BE2C (cell line): ENCODE measurements at regions not wholly inside any gene's neighbourhood (a gene's known extent, or its start where the extent isn't known, plus 50 kb on each side); places are given as distances from the start of the nearest gene placed in this dataset.

ENCODE experiments used
- DNase-seq: peaks from one replicate; pipeline ENCODE4 v3.0.0-alpha.2; 2020
- H3K27me3 ChIP-seq: fragments of 250-450 bp; sonication (Bioruptor Pico); 2 replicates; pipeline ENCODE4 v1.5.1; 2020; ENCODE audit warnings: mild to moderate bottlenecking
- H3K36me3 ChIP-seq: fragments of 250-450 bp; sonication (Bioruptor Pico); 2 replicates; pipeline ENCODE4 v1.5.1; 2020; ENCODE audit warnings: mild to moderate bottlenecking
- H3K4me1 ChIP-seq: fragments of 250-450 bp; sonication (Bioruptor Pico); 2 replicates; pipeline ENCODE4 v1.5.1; 2020
- H3K4me3 ChIP-seq: 2 replicates; pipeline ENCODE4 v1.5.1; 2011; ENCODE audit warnings: low read depth, low read length
- H3K9me3 ChIP-seq: fragments of 250-450 bp; sonication (Bioruptor Pico); 2 replicates; pipeline ENCODE4 v1.5.1; 2020
- TF ChIP-seq, protein P1 (sequence below): IDR thresholded peaks from 2 replicates; pipeline ENCODE4 v1.5.1; 2012; ENCODE audit warnings: mild to moderate bottlenecking, low read depth, low read length

DNA sequence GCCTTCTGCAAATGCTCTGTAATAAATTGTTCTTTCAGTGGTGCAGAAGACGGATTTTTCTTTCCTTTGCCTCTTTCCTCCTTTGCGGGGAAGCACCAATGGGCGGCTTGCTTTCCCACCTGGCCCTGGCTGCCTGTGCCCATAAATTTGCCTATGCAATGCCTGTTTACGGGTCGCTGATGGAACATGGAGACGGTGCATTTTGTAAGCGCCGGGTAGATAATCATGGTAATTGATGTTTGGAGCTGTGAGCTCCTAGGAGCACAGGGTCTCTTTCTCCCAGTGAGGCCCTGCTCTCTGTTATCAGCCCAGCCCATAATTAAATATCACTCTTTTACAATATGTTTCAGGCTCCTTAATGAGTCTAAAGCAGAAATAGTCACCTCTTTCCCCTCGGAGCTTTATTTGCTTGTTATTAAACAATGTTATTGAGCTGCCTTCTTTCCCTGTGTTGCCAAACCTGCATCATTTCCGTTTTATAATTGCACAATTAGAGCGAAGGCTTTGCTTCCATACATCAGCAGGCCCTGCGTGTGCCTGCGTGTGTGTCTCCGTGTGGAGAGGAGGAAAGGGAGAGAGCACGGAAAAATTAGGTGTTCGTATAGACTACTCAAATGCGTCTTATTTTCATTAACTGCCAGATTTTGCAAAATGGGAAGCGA lies 437.4 kb upstream of the POU3F3 start:
- H3K4me1 ChIP-seq, result no peaks in the 10 kb centered on the region
- H3K9me3 ChIP-seq, result no peaks in the 10 kb centered on the region
- no peaks in the 10 kb centered on the region for H3K27me3 ChIP-seq
- no peak overlapping the region for H3K4me3 ChIP-seq
- TF ChIP-seq, protein P1, sequence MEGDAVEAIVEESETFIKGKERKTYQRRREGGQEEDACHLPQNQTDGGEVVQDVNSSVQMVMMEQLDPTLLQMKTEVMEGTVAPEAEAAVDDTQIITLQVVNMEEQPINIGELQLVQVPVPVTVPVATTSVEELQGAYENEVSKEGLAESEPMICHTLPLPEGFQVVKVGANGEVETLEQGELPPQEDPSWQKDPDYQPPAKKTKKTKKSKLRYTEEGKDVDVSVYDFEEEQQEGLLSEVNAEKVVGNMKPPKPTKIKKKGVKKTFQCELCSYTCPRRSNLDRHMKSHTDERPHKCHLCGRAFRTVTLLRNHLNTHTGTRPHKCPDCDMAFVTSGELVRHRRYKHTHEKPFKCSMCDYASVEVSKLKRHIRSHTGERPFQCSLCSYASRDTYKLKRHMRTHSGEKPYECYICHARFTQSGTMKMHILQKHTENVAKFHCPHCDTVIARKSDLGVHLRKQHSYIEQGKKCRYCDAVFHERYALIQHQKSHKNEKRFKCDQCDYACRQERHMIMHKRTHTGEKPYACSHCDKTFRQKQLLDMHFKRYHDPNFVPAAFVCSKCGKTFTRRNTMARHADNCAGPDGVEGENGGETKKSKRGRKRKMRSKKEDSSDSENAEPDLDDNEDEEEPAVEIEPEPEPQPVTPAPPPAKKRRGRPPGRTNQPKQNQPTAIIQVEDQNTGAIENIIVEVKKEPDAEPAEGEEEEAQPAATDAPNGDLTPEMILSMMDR, result no peak
- DNase-seq, result no peak
- H3K36me3 ChIP-seq, result no peaks in the 10 kb centered on the region

DNA sequence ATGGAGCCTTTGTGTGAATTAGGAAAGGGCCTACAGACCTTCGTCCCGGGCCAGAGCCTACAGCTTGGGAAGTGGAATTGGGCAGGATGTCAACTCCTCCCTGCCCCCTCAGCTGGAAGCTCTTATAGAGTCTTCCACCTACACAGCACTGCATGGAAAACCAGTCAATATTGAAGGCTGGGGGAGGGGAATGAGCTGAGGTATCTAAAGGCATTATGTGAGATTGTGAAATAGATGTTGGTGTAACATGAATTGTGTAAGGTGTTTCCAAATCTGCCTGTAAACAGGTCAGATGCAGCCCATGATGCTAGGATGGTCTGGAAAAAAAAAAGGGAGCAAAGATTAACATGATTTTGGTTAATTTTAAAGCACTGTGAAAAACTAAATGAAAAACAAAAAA lies 433.5 kb upstream of the POU3F3 start:
- Histone ChIP-seq H3K9me3 (no peaks in the 10 kb centered on the region), H3K4me1 (no peaks in the 10 kb centered on the region), H3K36me3 (no peaks in the 10 kb centered on the region), H3K27me3 (no peaks in the 10 kb centered on the region), H3K4me3 (no peak overlapping the region)
- TF ChIP-seq, protein P1, result no peak
- no peak for DNase-seq

DNA sequence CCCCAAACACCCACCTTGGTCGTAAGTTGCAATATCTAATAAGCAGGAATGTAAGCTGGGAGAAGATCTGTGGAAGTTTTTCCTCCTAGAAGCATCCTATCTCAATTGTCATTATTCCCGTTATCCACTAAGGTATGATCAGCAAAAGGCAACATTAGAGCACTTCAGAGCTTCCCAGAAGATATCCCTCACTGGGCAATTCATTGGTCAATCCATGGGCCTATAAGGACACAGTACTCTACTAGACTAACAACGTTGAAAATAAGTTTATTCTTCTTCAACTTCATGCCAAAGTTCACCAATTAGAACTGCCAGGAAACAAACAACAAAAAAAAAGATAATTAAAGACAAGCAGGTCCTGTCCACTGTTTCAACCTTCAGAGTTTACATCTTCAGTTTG lies 433.0 kb upstream of the POU3F3 start:
- Histone ChIP-seq H3K27me3 (no peaks in the 10 kb centered on the region), H3K36me3 (no peaks in the 10 kb centered on the region), H3K9me3 (no peaks in the 10 kb centered on the region), H3K4me1 (no peaks in the 10 kb centered on the region), H3K4me3 (no peak overlapping the region)
- no peak for DNase-seq
- TF ChIP-seq, protein P1, result no peak

DNA sequence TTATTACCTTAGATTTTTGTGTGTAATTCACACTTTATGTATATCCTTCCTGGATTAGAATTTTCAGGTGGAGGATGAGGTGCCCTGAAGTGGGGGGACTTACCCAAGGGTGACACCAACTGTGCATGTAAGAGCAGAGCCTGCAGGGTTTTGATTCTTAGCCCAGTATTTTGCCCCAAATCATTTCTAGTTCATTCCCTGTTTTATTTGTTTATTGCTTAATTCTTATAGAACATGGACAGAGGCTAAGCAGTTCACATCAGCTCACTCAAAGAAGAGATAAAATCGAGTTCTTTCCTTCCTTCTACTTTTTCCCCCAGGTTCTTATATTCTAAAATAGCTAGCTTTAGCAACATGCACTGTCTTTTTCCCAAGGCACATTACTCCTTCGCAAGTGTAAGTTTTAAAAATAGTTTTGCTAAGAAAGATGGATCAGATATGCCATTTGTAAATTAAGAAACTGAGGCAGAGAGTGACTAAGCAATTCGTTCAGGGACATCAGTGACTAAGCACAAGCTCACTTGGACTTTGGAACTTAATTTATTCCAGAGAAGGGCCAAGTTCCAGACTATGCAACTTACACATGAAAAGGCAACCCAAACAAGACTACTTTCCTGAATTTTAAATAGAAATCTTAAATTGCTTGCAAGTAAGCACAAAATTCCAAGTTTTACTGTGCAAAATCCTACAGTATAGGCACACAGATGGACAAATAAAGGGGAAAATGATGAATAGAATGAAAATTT lies 427.9 kb upstream of the POU3F3 start:
- TF ChIP-seq, protein P1, result no peak
- no peaks in the 10 kb centered on the region for H3K4me1 ChIP-seq
- no peaks in the 10 kb centered on the region for H3K9me3 ChIP-seq

DNA sequence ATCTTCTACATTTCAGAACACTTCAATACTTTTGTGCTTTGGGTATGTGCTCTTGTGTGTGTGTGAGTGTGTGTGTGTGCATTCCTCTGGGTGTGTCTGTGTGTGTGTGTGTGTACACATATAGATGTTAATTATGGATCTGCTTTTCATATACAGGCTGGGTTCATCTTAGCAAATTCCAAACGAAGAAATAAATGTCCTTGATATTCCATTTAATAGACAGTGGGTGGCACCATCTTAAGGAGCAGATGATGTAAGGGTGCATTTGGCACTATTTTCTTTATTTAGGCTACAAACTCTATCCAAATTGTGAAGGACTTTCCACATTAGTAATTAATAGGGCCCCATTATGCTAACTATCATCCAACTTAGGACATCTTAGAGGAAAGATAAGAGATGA lies 425.8 kb upstream of the POU3F3 start:
- no peak for DNase-seq
- no peaks in the 10 kb centered on the region for H3K4me1 ChIP-seq
- H3K4me3 ChIP-seq, result no peak overlapping the region
- H3K36me3 ChIP-seq, result no peaks in the 10 kb centered on the region
- TF ChIP-seq, protein P1, result no peak
- H3K9me3 ChIP-seq, result no peaks in the 10 kb centered on the region
- H3K27me3 ChIP-seq, result no peaks in the 10 kb centered on the region

More for the DNA sequence above, 427.9 kb upstream of the POU3F3 start:
- no peaks in the 10 kb centered on the region for H3K36me3 ChIP-seq
- no peaks in the 10 kb centered on the region for H3K27me3 ChIP-seq
- H3K4me3 ChIP-seq, result no peak overlapping the region
- no peak for DNase-seq
